ENCODE measurements at regions not wholly inside any gene's neighbourhood (a gene's known extent, or its start where the extent isn't known, plus 50 kb on each side); places are given as distances from the start of the nearest gene placed in this dataset.

DNA sequence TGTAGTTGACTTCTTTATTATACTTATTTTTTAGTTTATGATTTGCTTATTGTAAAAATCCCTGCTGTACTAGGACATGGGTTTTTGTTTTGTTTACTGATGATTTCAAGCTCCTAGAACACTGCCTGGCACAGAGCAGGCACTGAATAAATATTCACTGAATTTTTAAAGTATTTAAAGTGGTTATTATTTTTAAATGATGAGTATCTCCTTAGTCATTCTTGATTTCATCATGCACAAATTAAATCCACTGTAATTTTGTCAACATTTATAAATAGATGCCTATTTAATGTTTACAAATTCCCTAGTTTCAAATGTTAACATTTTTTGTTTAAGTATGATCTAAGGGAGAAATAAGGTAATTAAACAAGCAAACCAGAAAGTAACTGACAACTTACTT, 367.9 kb upstream of the SLIT2 start:
- DNase-seq = no peak

DNA sequence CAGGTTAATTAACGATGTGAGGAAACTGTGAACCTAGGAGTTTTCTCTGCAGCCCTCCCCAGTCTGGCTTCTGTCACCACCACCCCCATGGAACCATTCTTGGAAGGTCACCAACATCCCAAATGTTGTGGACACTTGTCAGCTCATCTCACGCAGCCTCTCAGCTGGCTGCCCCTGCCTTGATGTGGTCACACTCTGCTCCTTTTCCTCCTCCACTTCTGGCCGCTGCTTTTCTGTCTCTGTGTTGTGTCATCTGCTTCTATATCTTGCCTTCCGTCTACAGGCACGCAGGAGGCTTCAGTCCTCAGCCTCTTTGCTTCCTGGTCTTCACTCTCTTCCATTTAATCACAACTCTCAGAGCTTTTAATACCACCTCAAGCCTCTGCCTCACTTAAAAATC, 371.5 kb upstream of the SLIT2 start:
- DNase-seq = no peak

DNA sequence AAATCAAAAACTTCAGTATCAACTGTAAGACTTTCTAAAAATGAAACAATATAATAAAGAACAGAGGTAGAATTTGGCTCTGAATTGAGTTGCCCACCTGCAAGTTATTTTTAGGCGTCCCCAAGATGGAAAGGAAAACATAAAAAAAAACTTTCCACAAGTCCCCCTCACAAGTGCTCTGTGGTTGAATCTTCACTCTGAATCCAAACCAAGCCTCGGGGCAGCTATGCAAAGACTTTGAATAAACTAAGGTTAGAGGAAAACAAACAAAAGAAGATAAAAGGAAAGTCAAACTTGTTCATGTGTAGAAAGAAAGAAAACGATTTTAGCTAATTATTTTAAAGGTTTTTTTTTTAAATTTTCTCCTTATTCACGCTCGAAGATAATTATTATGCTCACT, 372.4 kb upstream of the SLIT2 start:
- DNase-seq = no peak

DNA sequence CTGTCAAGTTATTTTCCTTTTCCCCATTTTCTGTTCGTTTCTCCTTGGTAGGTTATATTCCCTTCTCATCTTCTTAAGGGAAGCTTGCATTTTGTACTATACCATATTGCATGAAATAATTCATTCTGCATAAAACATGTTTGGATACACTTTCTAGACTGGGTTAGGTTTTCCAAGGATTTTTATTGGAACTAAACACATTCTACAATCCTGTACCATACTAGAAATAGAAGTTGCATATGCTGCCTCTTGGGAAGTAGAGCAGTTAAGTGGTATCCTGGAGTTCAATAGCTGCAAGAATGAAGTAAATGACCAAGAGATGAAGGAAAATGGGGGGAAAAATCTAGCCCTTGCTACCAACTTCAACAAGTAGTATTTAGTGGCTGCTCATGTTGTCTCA, 393.7 kb upstream of the SLIT2 start:
- no peak for DNase-seq

DNA sequence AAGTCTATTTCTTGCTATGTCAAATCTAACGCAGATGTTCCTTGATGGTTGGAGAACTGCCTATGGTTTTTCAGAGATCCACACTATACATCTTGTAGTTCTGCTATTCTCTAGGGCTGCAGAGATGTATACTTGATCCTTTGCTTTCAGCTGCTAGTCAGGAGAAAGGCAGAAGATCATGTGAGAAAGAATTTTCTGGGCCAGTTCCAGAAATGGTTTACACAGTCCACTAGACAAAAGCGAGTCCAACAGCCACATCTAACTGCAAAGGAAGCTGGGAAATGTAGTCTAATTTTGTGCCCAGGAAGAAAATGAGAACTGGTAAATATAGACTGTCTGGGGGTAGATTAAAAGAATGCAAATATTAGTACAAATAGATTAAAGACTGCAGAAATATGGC, 394.3 kb upstream of the SLIT2 start:
- no peak for DNase-seq

DNA sequence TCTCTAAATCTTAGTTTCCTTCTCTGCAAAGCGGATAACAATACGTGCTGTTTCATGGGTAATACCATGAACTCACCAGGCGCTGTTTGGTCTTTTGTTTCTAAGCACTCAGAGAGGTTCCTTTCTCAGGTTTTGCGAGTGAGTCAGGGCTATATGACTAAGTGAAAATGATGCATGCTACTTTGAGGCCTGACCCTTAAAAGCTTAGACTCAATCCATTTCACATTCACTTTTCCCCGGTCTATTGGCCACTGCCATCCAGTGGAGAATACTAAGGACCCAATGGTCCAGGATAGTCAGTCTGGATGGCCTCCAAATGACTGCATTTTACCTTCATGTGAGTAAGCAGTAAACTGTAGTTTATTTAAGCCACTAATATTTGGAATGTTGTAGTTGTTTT, 400.8 kb upstream of the SLIT2 start:
- DNase-seq = peak; percentile 70

DNA sequence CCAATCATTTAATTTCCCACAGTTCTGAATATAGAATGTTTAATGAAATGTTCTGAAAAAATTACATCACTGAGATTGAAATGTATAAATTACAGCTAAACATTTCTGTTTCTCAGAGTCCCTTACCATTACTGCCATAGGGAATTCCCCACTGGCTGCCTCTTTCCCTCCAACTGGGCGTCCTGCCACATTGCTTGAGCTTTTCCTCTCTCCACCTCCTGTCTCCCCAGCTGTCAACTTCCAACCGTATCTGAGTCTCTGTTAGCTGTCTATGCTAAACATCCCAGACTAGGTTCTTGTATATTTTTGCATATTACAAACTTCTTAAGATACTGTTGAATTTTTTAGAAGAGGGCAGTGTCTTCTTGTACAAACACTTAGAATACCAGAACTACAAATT, 407.3 kb upstream of the SLIT2 start:
- DNase-seq = no peak

DNA sequence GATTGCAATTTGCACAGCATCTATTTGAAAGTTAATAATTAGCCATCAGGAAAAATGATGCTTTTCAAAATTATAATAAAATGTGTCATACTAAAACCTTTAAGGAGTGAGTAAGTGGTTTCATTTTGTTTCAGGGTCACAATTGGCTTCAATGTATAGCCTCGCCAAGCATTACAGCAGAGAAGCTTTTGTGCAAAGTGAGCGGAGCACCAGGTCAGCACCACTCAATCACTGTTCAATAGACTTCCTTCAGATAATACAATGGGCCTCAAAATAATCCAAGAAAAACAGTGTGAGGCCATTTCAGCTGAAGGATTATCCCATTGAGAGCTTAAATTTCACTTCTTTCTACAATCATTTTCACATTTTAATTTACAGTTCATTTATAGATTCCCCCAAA, 409.2 kb upstream of the SLIT2 start:
- no peak for DNase-seq

DNA sequence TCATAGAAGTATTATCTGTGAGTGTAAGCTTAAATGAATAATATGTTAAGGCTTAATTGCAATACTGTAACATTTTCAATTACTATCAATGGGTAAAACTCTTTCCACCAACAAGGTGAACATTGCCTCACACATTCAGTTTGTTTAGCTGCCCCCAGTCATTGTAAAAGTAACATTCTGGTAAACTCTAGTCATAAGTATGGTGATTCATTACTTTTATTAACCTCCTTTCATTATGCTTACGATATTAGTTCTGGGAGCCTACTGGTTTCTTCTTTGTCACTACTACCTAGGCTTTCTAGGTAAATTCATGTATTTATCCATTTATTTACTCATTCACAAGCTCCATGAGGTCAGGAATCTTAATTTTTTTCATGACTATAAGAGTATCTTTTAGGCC, 412.8 kb upstream of the SLIT2 start:
- no peak for DNase-seq

DNA sequence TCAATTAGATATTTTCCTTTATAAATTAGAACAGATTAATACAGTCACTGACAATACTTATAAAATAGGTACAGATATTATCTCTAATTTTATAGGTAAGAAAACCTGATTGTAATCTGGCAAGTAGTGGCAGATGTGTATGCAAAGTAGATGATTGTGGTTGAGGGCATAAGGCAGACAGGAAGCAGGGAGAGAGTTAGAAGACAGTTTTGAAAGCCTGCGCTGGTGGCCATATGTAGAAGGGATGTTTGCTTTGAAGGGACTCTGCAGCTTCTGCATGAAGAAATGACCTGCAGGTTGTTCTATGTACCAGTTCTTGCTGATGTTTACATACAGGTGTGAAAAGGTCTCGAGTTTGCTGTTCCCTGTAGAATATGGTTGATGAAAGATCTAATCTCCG, 416.3 kb upstream of the SLIT2 start:
- no peak for DNase-seq

DNA sequence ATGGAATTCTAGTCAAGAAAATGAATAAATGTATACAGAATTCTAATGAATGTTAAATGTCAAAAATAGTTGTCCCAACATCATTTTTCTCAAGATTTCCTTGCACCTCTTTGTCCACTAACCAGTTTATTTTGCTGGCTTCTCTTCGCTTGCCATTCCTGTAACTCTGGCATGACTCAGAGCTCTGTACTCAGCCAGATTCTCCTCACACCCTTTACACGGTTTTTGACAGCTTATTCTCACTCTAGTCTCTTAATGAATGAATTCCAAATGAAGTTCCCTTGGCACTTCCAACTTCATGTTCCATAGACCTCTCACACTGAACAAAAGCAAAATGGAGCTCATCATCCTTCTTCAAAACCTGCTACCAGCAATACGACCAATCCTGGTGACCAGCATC, 419.3 kb upstream of the SLIT2 start:
- DNase-seq = no peak

DNA sequence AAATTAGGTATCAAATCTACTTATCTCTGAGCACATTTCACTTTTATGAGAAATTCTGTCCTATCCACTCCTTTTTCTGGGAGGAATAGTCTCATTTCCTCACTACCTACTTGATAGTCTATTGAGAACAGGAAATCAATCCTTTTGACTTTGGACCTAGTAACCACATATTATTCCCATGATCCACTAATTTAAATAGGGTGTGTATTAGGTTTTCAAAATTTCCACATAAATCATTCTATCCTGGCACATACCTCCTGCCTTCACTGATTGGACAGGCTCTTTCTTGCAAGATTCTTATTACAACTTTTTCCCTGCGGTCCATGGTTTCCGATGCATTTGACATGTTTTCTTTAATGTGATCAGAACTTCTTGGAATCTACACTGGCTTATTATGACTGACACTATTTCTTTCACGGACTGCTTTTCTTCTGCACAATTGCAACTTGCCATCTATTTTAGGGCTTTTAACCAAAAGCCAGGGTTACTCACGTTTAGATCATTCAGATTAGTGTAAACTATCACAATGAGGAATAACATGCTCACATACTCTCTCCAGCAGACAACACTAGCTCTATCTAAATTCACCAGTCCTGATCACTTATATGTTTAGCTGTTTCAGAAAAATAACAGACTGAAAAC, 419.9 kb upstream of the SLIT2 start:
- DNase-seq = no peak

DNA sequence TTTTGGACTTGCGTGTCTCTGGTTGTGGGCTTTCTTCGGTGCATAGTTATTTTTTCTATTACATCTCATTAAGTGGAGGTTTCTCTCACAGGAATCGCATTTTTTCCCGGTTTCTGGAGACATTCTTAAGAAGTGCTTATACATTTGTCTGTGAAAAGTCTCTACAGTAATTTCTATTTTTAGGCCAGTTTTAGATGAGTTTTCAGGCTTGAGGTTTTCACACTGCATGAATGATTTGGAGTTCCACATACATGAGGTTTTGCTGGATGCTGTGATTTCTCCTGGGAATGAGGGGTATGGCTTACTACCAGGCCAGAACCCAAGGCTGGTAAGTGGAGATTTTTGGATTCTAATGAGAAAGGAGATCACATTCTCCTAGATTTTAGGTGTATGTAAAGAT, 422.6 kb upstream of the SLIT2 start:
- no peak for DNase-seq

DNA sequence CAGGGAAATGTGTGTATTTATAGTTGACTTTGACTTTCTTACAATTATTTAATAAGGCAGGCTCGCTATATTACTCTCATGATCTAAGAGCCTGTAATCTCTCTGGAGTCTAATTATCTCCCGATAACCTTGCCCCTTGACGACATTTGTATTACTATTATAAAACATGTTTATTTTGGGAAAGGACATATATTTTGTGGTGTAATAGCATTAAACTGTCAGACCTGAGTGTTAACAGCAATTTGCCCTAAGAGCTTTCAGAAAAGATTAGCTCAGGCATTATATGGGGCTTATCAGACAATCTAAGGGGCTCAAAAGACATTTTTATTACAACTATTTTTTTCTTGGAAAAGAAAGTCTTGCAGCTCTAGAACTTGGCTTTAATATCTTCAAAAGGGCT, 427.9 kb upstream of the SLIT2 start:
- no peak for DNase-seq

DNA sequence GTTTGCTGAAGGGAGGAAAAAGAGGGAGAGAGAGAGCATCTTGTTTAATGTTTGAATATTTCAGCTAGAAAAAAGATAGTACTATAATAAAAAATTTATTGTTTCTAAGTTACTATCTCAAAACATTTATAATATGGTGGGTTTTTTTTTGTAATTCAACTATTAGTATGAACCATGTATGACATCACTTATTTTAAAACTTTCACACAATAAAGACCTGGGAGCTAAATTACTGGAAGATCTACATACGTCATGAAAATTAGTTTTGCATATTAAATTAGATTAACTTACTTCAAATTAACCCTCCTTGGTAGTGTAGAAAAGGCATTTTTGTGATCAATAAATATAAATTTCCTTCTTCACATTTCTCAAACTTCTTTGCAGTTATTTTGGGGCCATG, 432.0 kb upstream of the SLIT2 start:
- DNase-seq = no peak

DNA sequence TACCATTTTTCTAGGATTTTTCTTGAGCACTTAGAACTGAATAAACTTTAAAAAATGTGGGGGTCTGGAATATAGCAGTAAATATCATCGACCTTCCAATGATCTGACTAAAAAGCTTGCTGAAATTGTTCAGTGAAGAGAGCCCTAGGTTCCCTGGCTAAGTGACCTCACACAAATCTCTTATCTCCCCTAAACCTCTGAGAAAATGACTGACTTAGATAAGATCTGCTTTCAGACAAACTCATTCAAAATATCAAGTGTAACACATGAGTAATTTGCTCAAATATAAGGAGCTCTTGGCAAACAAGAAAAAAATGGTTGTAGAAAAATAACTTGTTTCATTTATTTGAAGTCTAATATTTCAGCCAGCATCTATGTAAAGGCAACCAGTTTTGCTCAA, 441.7 kb upstream of the SLIT2 start:
- no peak for DNase-seq

DNA sequence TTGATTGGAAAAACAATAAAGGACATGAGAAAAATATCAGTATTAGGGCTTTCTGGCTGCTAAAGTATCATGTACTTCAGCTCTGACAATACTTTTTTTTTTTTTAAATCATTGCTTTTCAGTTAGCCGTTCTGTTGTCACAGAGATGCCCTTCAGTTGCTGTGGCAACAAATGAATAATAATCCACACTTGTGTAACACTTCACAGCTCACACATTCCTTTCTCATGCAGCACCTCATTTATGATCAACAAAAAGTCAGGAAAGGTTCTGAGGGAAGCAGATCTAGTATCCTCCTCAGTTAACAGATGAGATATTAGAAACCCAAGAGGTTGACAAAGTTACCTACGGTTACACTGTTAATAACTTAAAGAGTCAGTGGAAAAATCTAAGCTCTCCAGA, 444.2 kb upstream of the SLIT2 start:
- DNase-seq = no peak

DNA sequence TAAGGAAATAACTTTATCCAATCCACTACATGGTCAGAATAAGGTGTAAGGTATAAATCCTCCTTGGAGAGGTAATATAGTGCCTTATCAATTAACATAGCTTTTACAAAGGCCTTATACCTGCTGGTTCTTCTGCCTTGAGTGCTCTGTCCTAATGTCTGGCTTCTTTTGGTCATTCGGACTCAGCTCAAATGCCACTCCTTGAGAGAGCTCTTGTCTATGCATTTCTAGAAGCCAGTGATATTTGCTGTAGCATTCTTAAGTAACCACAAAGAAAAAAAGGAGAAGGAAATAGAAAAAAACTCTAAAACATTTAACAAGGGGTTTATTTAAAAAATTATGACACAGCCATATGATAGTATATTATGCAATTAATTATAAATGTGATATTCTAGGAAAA, 444.8 kb upstream of the SLIT2 start:
- DNase-seq = no peak

DNA sequence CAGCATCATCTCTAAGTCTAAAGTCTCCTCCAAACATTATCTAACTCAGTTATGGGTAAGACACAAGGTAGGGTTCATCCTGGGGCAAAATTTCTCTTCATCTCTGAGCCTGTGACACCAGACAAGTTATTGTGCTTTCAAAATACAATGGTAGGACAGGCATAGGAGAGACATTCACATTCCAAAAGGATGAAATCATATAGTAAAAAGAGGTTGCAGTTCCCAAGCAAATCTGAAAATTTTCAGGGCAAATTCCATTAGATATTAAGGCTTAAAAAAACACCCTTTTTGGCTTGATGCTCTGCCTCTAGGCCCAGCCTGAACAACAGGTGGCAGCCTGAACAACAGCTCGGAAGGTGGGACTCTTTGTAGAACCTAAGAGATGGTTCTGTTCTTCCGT, 448.3 kb upstream of the SLIT2 start:
- DNase-seq = peak; percentile 26

DNA sequence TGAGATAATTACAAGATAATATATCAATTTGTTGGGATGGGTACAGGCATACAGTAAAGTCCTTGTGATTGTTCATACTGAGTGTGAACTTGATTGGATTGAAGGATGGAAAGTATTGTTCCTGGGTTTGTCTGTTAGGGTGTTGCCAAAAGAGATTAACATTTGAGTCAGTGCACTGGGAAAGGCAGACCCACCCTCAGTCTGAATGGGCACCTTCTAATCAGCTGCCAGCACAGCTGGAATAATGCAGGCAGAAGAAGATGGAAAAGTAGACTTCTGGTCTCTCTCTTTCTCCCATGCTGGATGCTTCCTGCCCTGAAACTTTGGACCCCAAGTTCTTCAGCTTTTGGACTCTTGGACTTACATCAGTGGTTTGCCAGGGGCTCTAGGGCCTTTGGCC, 457.9 kb upstream of the SLIT2 start:
- no peak for DNase-seq

DNA sequence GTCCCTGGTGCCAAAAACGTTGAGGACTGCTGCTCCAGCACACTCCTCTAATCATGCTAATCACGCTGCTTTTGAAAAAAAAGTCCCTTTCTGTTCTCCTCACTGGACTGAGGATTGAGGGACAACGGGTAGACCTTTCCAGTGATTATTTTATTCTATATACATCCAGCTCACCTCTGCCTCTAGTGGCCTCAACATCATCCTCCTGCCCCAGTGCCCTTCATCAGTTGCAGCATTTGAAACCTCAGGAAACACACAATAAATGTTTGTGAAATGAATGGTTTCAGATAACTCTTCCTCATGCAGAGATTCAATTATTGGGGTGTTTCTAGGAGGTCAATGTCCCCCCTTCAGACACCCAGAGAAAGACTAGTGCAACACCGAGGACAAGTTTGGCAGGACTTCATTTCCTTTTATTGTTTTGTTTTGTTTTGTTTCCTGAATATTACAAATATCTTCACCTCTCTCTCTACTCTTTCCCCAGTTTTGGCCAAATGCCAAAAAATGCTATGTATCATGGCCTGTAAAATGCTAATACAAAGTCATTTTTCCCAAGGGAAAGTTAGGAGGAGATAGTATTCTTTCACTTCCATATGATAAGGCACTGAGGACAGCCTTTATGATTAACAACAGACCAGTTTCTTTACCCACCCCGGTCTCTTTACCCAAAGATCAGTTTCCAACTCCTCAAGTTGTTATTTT, 460.1 kb upstream of the SLIT2 start:
- DNase-seq = no peak

DNA sequence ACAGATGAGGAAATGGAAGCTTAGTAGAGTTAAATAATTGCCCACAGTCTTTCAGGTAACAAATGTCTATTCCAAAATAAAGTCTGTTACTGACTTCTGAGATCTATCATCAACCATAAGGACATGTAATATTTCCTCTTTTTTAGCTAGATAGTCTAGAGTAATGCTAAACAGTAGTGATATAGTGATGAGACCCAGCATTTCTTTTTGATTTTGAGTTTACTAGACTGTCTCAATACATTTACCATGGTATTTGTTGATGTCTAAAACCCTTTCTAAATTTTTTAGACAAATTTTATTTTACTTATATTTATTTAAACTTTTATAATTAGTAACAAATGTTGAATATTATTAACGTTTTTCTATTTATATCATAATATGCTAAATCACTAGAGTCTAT, 465.1 kb upstream of the SLIT2 start:
- no peak for DNase-seq

DNA sequence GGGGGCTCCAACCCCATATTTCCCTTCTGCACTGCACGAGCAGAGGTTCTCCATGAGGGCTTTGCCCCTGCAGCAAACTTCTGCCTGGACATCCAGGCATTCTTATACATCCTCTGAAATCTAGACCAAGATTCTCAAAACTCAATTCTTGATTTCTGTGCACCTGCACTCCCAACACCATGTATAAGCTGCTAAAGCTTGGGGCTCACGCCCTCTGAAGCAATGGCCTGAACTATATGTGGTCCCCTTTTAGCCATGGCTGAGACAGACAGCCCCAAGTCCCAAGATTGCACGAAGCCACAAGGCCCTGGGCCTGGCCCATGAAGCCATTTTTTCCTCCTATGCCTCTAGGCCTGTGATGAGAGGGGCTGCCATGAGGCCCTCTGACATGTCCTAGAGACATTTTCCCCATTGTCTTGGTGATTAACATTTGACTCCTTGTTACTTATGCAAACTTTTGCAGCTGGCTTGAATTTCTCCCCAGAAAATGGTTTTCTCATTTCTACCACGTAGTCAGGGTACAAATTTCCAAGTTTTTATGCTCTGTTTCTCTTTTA, 468.0 kb upstream of the SLIT2 start:
- DNase-seq = no peak

DNA sequence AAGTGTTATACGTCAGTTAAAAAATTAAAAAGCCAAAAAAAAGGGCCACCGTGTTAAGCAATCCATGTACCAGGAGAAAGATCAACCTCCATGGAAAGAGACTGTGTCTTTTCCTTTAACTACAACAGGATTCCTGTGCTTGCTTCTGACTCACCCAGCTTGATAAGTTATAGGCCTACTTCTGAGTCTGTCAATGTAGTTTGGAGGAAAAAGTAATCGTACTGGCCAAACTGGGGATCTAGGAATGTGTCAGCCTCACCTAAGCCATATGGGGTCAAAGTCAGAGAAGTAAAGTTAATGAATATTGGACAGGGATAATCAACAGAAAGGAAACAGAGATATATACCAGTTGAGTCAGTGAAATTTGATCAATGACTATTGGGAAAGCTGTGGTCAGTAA, 470.8 kb upstream of the SLIT2 start:
- DNase-seq = no peak

DNA sequence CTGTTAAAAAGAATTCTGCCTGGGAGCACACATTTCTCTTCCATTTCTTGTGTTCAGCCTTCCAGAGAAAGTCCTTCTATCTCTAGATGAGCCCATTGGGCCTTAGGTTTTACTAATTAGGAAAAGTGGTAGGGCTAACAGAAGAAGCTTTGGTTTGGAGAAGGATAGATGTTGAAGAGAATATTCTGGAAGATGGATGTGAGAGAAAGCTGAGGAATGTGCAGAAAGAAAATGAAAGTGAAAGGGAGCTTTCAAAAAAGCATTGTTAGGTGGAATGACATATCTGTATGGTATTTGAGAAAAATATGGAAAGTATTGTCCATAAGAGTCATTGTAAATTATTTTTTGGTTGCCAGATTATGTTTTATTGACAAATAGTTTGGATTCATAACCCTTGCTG, 474.8 kb upstream of the SLIT2 start:
- no peak for DNase-seq

Measured in T1000 (cell line).